BLaER1 (cell line): ENCODE measurements at regions not wholly inside any gene's neighbourhood (a gene's known extent, or its start where the extent isn't known, plus 50 kb on each side); places are given as distances from the start of the nearest gene placed in this dataset.
A peak's percentile ranks its signal among the peaks of the same experiment; 100 is the strongest.
"Not testable (repeated sequence)": the region's sequence is repeated elsewhere in the genome, so short reads cannot be mapped to it uniquely, and the experiment has no call there.

ENCODE experiments used
- H3K27ac ChIP-seq: shearing (Covaris generic); formaldehyde crosslinking; 2 replicates; pipeline ENCODE4 v1.8.1; 2022
- H3K27me3 ChIP-seq: shearing (Covaris generic); formaldehyde crosslinking; 2 replicates; pipeline ENCODE4 v1.8.1; 2022
- H3K36me3 ChIP-seq: shearing (Covaris generic); formaldehyde crosslinking; 2 replicates; pipeline ENCODE4 v1.8.1; 2022
- H3K4me1 ChIP-seq: shearing (Covaris generic); formaldehyde crosslinking; 2 replicates; pipeline ENCODE4 v1.8.1; 2022
- H3K4me2 ChIP-seq: shearing (Covaris generic); formaldehyde crosslinking; 2 replicates; pipeline ENCODE4 v1.8.1; 2022
- H3K4me3 ChIP-seq: shearing (Covaris generic); formaldehyde crosslinking; 2 replicates; pipeline ENCODE4 v1.8.1; 2022
- H3K9ac ChIP-seq: shearing (Covaris generic); formaldehyde crosslinking; 2 replicates; pipeline ENCODE4 v1.8.1; 2022
- H3K9me3 ChIP-seq: shearing (Covaris generic); formaldehyde crosslinking; 2 replicates; pipeline ENCODE4 v1.8.1; 2022
- H4K20me1 ChIP-seq: shearing (Covaris generic); formaldehyde crosslinking; 2 replicates; pipeline ENCODE4 v1.8.1; 2022
- Cebpa-rat ChIP-seq: shearing (Covaris generic); IDR thresholded peaks from 2 replicates; pipeline ENCODE4 v1.8.1; 2022

DNA sequence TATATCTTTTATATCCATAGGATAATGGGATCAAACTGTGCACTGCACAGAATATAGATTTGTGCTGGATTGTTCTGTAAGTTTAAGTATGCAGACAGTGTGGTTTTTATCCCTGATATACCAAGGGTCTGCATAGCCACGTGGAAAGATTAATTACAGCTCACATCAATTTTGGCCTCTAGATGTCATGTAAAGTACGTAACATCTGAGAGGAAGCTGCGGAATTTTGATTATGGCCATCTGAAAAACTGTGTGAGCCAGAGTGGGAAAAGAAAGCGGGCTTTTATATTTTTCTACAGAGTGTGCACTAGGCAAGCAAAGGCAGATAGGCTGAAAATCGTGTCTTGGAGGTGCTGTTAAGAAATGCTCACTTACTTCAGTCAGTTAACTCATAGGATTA is 562.7 kb downstream of the GBE1 start:
- Histone ChIP-seq H3K4me3 (no peak overlapping the region), H3K9me3 (no peaks in the 10 kb centered on the region), H4K20me1 (no peaks in the 10 kb centered on the region), H3K4me2 (no peak overlapping the region), H3K36me3 (no peaks in the 10 kb centered on the region), H3K27me3 (no peaks in the 10 kb centered on the region), H3K9ac (no peak overlapping the region), H3K4me1 (no peaks in the 10 kb centered on the region), H3K27ac (no peak overlapping the region)
- no peak for TF ChIP-seq Cebpa-rat

- Histone ChIP-seq H3K27ac (no peak overlapping the region), H3K9ac (no peak overlapping the region), H3K36me3 (no peaks in the 10 kb centered on the region), H3K4me1 (no peaks in the 10 kb centered on the region), H3K9me3 (no peaks in the 10 kb centered on the region), H3K4me2 (no peak overlapping the region), H3K4me3 (no peak overlapping the region), H4K20me1 (no peaks in the 10 kb centered on the region), H3K27me3 (no peaks in the 10 kb centered on the region)
- no peak for TF ChIP-seq Cebpa-rat
Observed at GRCh38 chr3:81198216-81198615, 563.2 kb downstream of the GBE1 start.

- H3K27me3 ChIP-seq = no peaks in the 10 kb centered on the region
Observed at GRCh38 chr3:81197386-81197785, 564.1 kb downstream of the GBE1 start.

GRCh38 chr3:81195478-81195877 is 566.0 kb downstream of the GBE1 start:
- Histone ChIP-seq H4K20me1 (no peaks in the 10 kb centered on the region), H3K36me3 (no peaks in the 10 kb centered on the region), H3K27me3 (no peaks in the 10 kb centered on the region), H3K4me2 (no peak overlapping the region), H3K27ac (no peak overlapping the region), H3K4me1 (no peaks in the 10 kb centered on the region), H3K9ac (no peak overlapping the region), H3K9me3 (no peaks in the 10 kb centered on the region), H3K4me3 (no peak overlapping the region)
- no peak for TF ChIP-seq Cebpa-rat

More at GRCh38 chr3:81197386-81197785, 564.1 kb downstream of the GBE1 start:
- Histone ChIP-seq H4K20me1 (no peaks in the 10 kb centered on the region), H3K9ac (no peak overlapping the region), H3K4me1 (no peaks in the 10 kb centered on the region), H3K36me3 (no peaks in the 10 kb centered on the region), H3K27ac (no peak overlapping the region), H3K9me3 (no peaks in the 10 kb centered on the region), H3K4me2 (no peak overlapping the region), H3K4me3 (no peak overlapping the region)
- no peak for TF ChIP-seq Cebpa-rat

DNA sequence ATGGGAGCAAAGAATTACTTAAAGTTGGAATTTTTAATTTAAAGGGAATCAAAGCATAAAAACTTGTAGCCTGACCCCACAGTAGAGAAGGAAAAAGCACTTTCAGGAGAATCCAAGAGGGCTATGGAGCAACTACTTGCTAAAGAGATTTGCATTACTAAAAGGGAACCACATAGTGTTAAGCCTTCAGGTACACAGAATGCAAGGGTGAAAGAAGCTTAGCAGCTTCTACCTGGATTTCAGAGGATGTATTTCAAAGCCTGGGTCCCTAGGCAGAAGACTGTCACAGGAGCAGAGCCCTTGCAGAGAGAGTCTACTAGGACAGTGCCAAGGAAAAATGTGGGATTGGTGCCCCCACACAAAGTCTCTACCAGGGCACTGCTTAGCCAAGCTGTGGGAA is 575.0 kb downstream of the GBE1 start:
- H3K4me1 ChIP-seq = peaks cover 14% of the 10 kb centered on the region

DNA sequence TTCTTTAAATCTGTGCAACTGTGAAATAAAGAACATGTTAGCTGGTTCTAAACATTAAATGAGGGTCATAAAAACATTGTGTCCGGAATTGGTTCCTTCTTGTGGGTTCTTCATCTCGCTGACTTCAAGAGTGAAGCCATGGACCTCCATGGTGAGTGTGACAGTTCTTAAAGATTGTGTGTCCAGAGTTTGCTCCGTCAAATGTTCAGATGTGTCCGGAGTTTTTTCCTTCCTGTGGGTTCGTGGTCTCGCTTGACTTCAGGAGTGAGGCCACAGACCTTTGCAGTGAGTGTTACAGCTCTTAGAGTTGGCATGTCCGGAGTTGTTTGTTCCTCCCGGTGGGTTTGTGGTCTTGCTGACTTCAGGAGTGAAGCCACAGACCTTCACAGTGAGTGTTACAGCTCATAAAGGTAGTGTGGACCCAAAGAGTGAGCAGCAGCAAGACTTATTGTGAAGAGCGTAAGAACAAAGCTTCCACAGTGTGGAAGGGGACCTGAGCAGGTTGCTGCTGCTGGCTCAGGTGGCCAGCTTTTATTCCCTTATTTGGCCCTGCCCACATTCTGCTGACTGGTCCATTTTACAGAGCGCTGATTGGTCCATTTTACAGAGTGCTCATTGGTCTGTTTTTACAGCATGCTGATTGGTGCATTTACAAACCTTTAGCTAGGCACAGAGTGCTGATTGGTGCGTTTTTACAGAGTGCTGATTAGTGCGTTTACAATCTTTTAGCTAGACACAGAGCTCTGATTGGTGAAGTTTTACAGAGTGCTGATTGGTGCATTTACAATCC is 579.2 kb downstream of the GBE1 start:
- not testable (repeated sequence) for H3K4me3 ChIP-seq, H3K27me3 ChIP-seq, H3K9ac ChIP-seq, H4K20me1 ChIP-seq, H3K27ac ChIP-seq, H3K36me3 ChIP-seq
- Histone ChIP-seq H3K4me1 (peaks cover 16% of the 10 kb centered on the region), H3K9me3 (peaks cover 19% of the 10 kb centered on the region), H3K4me2 (peak overlapping the region; percentile 57)

More for the DNA sequence above, 575.0 kb downstream of the GBE1 start:
- no peak overlapping the region for H3K27ac ChIP-seq
- H3K9ac ChIP-seq = no peak overlapping the region
- TF ChIP-seq Cebpa-rat = no peak
- no peaks in the 10 kb centered on the region for H3K36me3 ChIP-seq
- H3K4me3 ChIP-seq = no peak overlapping the region
- H3K9me3 ChIP-seq = peaks cover 9% of the 10 kb centered on the region
- H3K27me3 ChIP-seq = no peaks in the 10 kb centered on the region
- no peak overlapping the region for H3K4me2 ChIP-seq
- no peaks in the 10 kb centered on the region for H4K20me1 ChIP-seq

- Histone ChIP-seq H3K36me3 (no peaks in the 10 kb centered on the region), H4K20me1 (no peaks in the 10 kb centered on the region), H3K4me1 (no peaks in the 10 kb centered on the region), H3K27me3 (no peaks in the 10 kb centered on the region), H3K9me3 (no peaks in the 10 kb centered on the region), H3K4me2 (no peak overlapping the region), H3K4me3 (no peak overlapping the region), H3K9ac (no peak overlapping the region), H3K27ac (no peak overlapping the region)
- TF ChIP-seq Cebpa-rat = no peak
Observed at GRCh38 chr3:81173514-81173913, 587.9 kb downstream of the GBE1 start.

GRCh38 chr3:81170298-81170697 is 591.1 kb downstream of the GBE1 start:
- Histone ChIP-seq H3K9ac (no peak overlapping the region), H3K9me3 (no peaks in the 10 kb centered on the region), H3K27me3 (no peaks in the 10 kb centered on the region), H3K4me2 (no peak overlapping the region), H3K4me1 (no peaks in the 10 kb centered on the region), H4K20me1 (no peaks in the 10 kb centered on the region), H3K27ac (no peak overlapping the region), H3K36me3 (no peaks in the 10 kb centered on the region), H3K4me3 (no peak overlapping the region)
- no peak for TF ChIP-seq Cebpa-rat

DNA sequence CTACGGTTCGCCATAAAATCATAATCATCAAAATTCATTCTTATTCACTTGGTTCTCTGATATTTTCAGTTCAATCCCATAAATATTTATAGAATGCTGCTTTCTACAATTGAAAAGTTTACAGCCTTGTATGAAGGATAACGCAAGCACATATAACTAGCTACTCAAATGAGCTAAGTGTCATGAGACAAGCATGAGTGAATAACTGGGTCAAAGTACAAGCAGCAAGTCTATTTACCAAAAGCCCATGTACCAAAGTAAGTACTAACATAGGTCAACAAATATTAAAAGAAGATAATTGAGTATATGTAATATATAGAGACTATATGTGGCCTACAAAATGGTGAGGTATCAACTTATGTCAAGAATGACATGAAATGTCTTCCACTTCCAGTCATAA is 596.6 kb downstream of the GBE1 start:
- H3K9ac ChIP-seq = no peak overlapping the region
- H3K4me2 ChIP-seq = no peak overlapping the region
- no peaks in the 10 kb centered on the region for H4K20me1 ChIP-seq
- no peak for TF ChIP-seq Cebpa-rat
- no peaks in the 10 kb centered on the region for H3K36me3 ChIP-seq
- no peak overlapping the region for H3K27ac ChIP-seq
- H3K27me3 ChIP-seq = no peaks in the 10 kb centered on the region
- H3K9me3 ChIP-seq = no peaks in the 10 kb centered on the region
- H3K4me3 ChIP-seq = no peak overlapping the region
- H3K4me1 ChIP-seq = no peaks in the 10 kb centered on the region

DNA sequence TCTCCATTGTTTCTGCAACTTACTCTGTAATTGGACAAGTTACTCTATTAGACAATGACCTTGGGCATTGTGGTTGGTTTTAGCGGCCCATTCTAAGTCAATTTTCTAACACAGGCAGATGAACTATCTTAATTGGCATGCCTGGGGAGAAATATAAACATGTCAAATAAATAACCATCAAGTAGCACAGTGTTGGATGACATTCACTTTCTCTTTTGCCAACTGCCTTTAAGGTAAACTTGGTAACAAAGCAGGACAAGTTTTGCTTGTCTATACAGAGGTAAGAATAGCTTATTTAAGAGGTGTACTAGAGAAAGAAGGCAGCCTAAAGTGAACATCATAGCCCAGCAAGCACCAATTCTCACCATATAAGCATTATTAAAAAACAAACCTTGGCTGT is 599.6 kb downstream of the GBE1 start:
- H3K4me1 ChIP-seq = no peaks in the 10 kb centered on the region
- TF ChIP-seq Cebpa-rat = no peak
- no peaks in the 10 kb centered on the region for H3K36me3 ChIP-seq
- no peaks in the 10 kb centered on the region for H4K20me1 ChIP-seq
- H3K4me2 ChIP-seq = no peak overlapping the region
- no peak overlapping the region for H3K27ac ChIP-seq
- no peak overlapping the region for H3K4me3 ChIP-seq
- H3K9ac ChIP-seq = no peak overlapping the region
- H3K9me3 ChIP-seq = no peaks in the 10 kb centered on the region
- H3K27me3 ChIP-seq = no peaks in the 10 kb centered on the region

DNA sequence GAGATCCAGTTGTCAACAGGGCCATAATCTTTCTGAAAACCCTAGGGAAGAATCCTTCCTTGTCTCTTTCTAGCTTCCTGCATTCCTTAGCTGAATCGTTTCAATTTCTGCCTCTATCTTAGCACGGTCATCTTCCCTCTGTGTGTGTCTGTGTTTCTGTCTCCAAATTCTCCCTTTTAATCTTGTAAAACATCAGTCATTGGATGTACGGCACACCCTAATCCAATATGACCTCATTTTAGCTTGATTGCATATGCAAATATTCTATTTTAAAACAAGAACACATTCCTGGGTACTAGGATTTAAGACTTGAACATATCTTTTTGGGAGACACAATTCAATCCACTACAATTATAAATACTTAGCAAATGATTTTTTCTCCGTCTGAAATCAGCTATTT is 600.3 kb downstream of the GBE1 start:
- Histone ChIP-seq H4K20me1 (no peaks in the 10 kb centered on the region), H3K27me3 (no peaks in the 10 kb centered on the region), H3K9me3 (no peaks in the 10 kb centered on the region), H3K4me2 (no peak overlapping the region), H3K27ac (no peak overlapping the region), H3K9ac (no peak overlapping the region), H3K36me3 (no peaks in the 10 kb centered on the region), H3K4me3 (no peak overlapping the region), H3K4me1 (no peaks in the 10 kb centered on the region)
- TF ChIP-seq Cebpa-rat = no peak
